ENCODE measurements at regions not wholly inside any gene's neighbourhood (a gene's known extent, or its start where the extent isn't known, plus 50 kb on each side); places are given as distances from the start of the nearest gene placed in this dataset.

- Mint-ChIP-seq H3K9me3 (ENCODE audit: unreplicated experiment) (peaks cover 31% of the 10 kb centered on the region), H3K27ac (ENCODE audit: unreplicated experiment) (no peak overlapping the region), H3K27me3 (ENCODE audit: insufficient read depth, unreplicated experiment) (peaks cover 5% of the 10 kb centered on the region), H3K4me1 (ENCODE audit: low read depth, unreplicated experiment) (no peaks in the 10 kb centered on the region), H3K36me3 (ENCODE audit: insufficient read depth, unreplicated experiment) (peaks cover 6% of the 10 kb centered on the region), H3K4me3 (ENCODE audit: unreplicated experiment) (no peak overlapping the region)
- H3K36me3 ChIP-seq (ENCODE audit: control insufficient read depth, insufficient read depth, low read length) = no peaks in the 10 kb centered on the region
- H3K27me3 ChIP-seq (replicated peaks; ENCODE audit: control insufficient read depth, insufficient read depth, low read length) = no peaks in the 10 kb centered on the region; the same call in 1 of the 2 replicates
- no peak for DNase-seq
- H3K9me3 ChIP-seq = no peaks in the 10 kb centered on the region
- BruUV-seq (replicated peaks) = no TSS peak
- ChIA-PET POLR2A (no interaction called here), CTCF (no interaction called here)
- no peak for TF ChIP-seq CTCF (IDR thresholded peaks at IDR 0.05; ENCODE audit: insufficient read depth in 1 of 2, low read depth in 1 of 2, low read length in 1 of 2, severe bottlenecking in 1 of 2, unreplicated experiment in 1 of 2)
- H3K4me3 ChIP-seq (ENCODE audit: low read depth, low read length) = no peak overlapping the region
- no peaks in the 10 kb centered on the region for H3K4me1 ChIP-seq
- intact Hi-C loops (cut with micrococcal nuclease; ENCODE audit: unreplicated experiment) = no loop called here
Measured at GRCh38 chr3:55247666-55248065, 239.4 kb downstream of the WNT5A start.

GRCh38 chr3:55246033-55246432 lies 241.1 kb downstream of the WNT5A start:
- ChIA-PET POLR2A (no interaction called here), CTCF (no interaction called here)
- no peaks in the 10 kb centered on the region; the same call in 1 of the 2 replicates for H3K27me3 ChIP-seq (replicated peaks; ENCODE audit: control insufficient read depth, insufficient read depth, low read length)
- intact Hi-C loops (cut with micrococcal nuclease; ENCODE audit: unreplicated experiment) = no loop called here
- TF ChIP-seq CTCF (IDR thresholded peaks at IDR 0.05; ENCODE audit: insufficient read depth in 1 of 2, low read depth in 1 of 2, low read length in 1 of 2, severe bottlenecking in 1 of 2, unreplicated experiment in 1 of 2) = no peak
- no peaks in the 10 kb centered on the region for H3K36me3 ChIP-seq (ENCODE audit: control insufficient read depth, insufficient read depth, low read length)
- peaks cover 31% of the 10 kb centered on the region for H3K9me3 Mint-ChIP-seq (ENCODE audit: unreplicated experiment)
- no TSS peak for BruUV-seq (replicated peaks)
- H3K4me3 ChIP-seq (ENCODE audit: low read depth, low read length) = no peak overlapping the region
- H3K4me1 ChIP-seq = no peaks in the 10 kb centered on the region
- DNase-seq = no peak
- H3K4me3 Mint-ChIP-seq (ENCODE audit: unreplicated experiment) = no peak overlapping the region
- no peaks in the 10 kb centered on the region for H3K4me1 Mint-ChIP-seq (ENCODE audit: low read depth, unreplicated experiment)
- H3K36me3 Mint-ChIP-seq (ENCODE audit: insufficient read depth, unreplicated experiment) = peaks cover 6% of the 10 kb centered on the region
- no peaks in the 10 kb centered on the region for H3K9me3 ChIP-seq
- peaks cover 5% of the 10 kb centered on the region for H3K27me3 Mint-ChIP-seq (ENCODE audit: insufficient read depth, unreplicated experiment)
- no peak overlapping the region for H3K27ac Mint-ChIP-seq (ENCODE audit: unreplicated experiment)

DNA sequence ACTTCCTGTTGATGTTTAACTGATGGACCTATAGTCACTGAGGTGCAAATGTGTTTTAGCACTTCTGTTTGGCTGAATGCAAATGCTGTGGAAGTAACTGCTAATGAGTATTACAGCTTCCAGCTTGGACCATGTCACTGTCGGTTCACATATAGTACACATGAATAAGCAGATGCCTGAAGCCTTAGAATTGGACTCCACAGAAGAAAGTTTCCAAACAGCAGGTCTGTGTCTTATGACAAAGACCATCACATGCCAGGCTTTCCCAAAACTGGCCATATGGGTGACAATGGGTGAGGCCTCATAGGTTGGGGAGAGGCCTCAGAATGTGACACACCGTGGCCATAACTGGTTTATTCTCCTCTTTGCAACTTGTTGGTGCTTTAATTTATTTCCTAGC lies 241.8 kb downstream of the WNT5A start:
- peaks cover 6% of the 10 kb centered on the region for H3K36me3 Mint-ChIP-seq (ENCODE audit: insufficient read depth, unreplicated experiment)
- no peak overlapping the region for H3K4me3 ChIP-seq (ENCODE audit: low read depth, low read length)
- H3K27me3 Mint-ChIP-seq (ENCODE audit: insufficient read depth, unreplicated experiment) = peaks cover 5% of the 10 kb centered on the region
- H3K36me3 ChIP-seq (ENCODE audit: control insufficient read depth, insufficient read depth, low read length) = no peaks in the 10 kb centered on the region
- intact Hi-C loops (cut with micrococcal nuclease; ENCODE audit: unreplicated experiment) = no loop called here
- ChIA-PET CTCF (no interaction called here), POLR2A (no interaction called here)
- H3K9me3 ChIP-seq = no peaks in the 10 kb centered on the region
- no peaks in the 10 kb centered on the region; the same call in 1 of the 2 replicates for H3K27me3 ChIP-seq (replicated peaks; ENCODE audit: control insufficient read depth, insufficient read depth, low read length)
- no peaks in the 10 kb centered on the region for H3K4me1 ChIP-seq
- no peak for DNase-seq
- H3K4me3 Mint-ChIP-seq (ENCODE audit: unreplicated experiment) = no peak overlapping the region
- no peaks in the 10 kb centered on the region for H3K4me1 Mint-ChIP-seq (ENCODE audit: low read depth, unreplicated experiment)
- H3K27ac Mint-ChIP-seq (ENCODE audit: unreplicated experiment) = no peak overlapping the region
- no peak for TF ChIP-seq CTCF (IDR thresholded peaks at IDR 0.05; ENCODE audit: insufficient read depth in 1 of 2, low read depth in 1 of 2, low read length in 1 of 2, severe bottlenecking in 1 of 2, unreplicated experiment in 1 of 2)
- BruUV-seq (replicated peaks) = no TSS peak
- peaks cover 28% of the 10 kb centered on the region for H3K9me3 Mint-ChIP-seq (ENCODE audit: unreplicated experiment)

Data from Caco-2 (cell line).